Neural cell (in vitro differentiated cells): ENCODE measurements at regions not wholly inside any gene's neighbourhood (a gene's known extent, or its start where the extent isn't known, plus 50 kb on each side); places are given as distances from the start of the nearest gene placed in this dataset.

Experiments
- H2AFZ ChIP-seq: fragments of 200-600, 300-800 bp; sonication (generic), shearing (Covaris generic); 2 replicates; pipeline ENCODE4 v1.6.0; 2014; ENCODE audit warnings: low read depth, mild to moderate bottlenecking, antibody characterized with exemption, low read length, moderate library complexity
- H3F3A ChIP-seq: fragments of 200-600 bp; shearing (Covaris generic); 2 replicates; pipeline ENCODE4 v1.6.1; 2016; ENCODE audit warnings: mild to moderate bottlenecking, moderate library complexity, mixed read lengths, antibody characterized with exemption, low read length; ENCODE audit not compliant: insufficient read depth, poor library complexity, severe bottlenecking
- H3K27ac ChIP-seq: fragments of 200-600, 300-800 bp; sonication (generic), shearing (Covaris generic); 2 replicates; pipeline ENCODE4 v1.5.1; 2014; ENCODE audit warnings: mild to moderate bottlenecking, low read length, moderate library complexity
- H3K27me3 ChIP-seq: fragments of 300-800, 200-600 bp; sonication (generic), shearing (Covaris generic); 2 replicates; pipeline ENCODE4 v1.6.0; 2014; ENCODE audit warnings: mild to moderate bottlenecking, low read depth, low read length, moderate library complexity; ENCODE audit not compliant: insufficient read depth
- H3K36me3 ChIP-seq: fragments of 300-800, 200-600 bp; sonication (generic), shearing (Covaris generic); 2 replicates; pipeline ENCODE4 v1.5.1; 2014; ENCODE audit warnings: mild to moderate bottlenecking, antibody characterized with exemption, low read length, moderate library complexity; ENCODE audit not compliant: insufficient read depth
- H3K4me2 ChIP-seq: fragments of 300-800, 200-600 bp; sonication (generic), shearing (Covaris generic); 2 replicates; pipeline ENCODE4 v1.6.0; 2014; ENCODE audit warnings: mild to moderate bottlenecking, low read length
- H3K4me3 ChIP-seq: fragments of 300-800, 200-600 bp; sonication (generic), shearing (Covaris generic); 2 replicates; pipeline ENCODE4 v1.5.1; 2014; ENCODE audit warnings: mild to moderate bottlenecking, low read length, moderate library complexity
- H3K79me2 ChIP-seq: fragments of 200-600 bp; shearing (Covaris generic); replicated peaks from 2 replicates; pipeline ENCODE4 v1.6.0; 2014; ENCODE audit warnings: mild to moderate bottlenecking, low read length, moderate library complexity; ENCODE audit not compliant: insufficient read depth
- H3K9ac ChIP-seq: fragments of 300-800, 200-600 bp; sonication (generic), shearing (Covaris generic); 2 replicates; pipeline ENCODE4 v1.6.1; 2016; ENCODE audit warnings: mild to moderate bottlenecking, low read length, mixed read lengths
- H3K9me2 ChIP-seq: fragments of 200-600 bp; shearing (Covaris generic); 2 replicates; pipeline ENCODE4 v1.6.1; 2016; ENCODE audit warnings: mild to moderate bottlenecking, low read length, mixed read lengths; ENCODE audit not compliant: insufficient read depth
- H3K9me3 ChIP-seq: fragments of 200-600, 300-800 bp; sonication (generic), shearing (Covaris generic); 2 replicates; pipeline ENCODE4 v1.6.1; 2016; ENCODE audit warnings: mild to moderate bottlenecking, mixed run types, low read length, moderate library complexity, mixed read lengths
- H4K20me1 ChIP-seq: fragments of 200-600 bp; shearing (Covaris generic); 2 replicates; pipeline ENCODE4 v1.6.1; 2016; ENCODE audit warnings: mild to moderate bottlenecking, mixed run types; ENCODE audit not compliant: insufficient read depth
- EP300 ChIP-seq: fragments of 450-650 bp; conservative IDR thresholded peaks from 2 replicates; pipeline ENCODE4 v1.6.1; 2014; ENCODE audit warnings: antibody characterized with exemption, mild to moderate bottlenecking, moderate library complexity; ENCODE audit not compliant: poor library complexity, severe bottlenecking
- EZH2 ChIP-seq: fragments of 200-600, 300-800 bp; shearing (Covaris generic), sonication (generic); IDR thresholded peaks from 2 replicates; pipeline ENCODE4 v1.6.1; 2014; ENCODE audit warnings: antibody characterized with exemption, low read length, borderline replicate concordance, mild to moderate bottlenecking; ENCODE audit not compliant: insufficient read depth, poor library complexity, severe bottlenecking
- MXI1 ChIP-seq: fragments of 450-650 bp; conservative IDR thresholded peaks from 2 replicates; pipeline ENCODE4 v1.6.1; 2014; ENCODE audit warnings: antibody characterized with exemption, mild to moderate bottlenecking; ENCODE audit not compliant: poor library complexity, severe bottlenecking
- POLR2AphosphoS5 ChIP-seq: IDR thresholded peaks from 2 replicates; pipeline ENCODE4 v1.6.1; 2012
- RAD21 ChIP-seq: fragments of 450-650 bp; conservative IDR thresholded peaks from 2 replicates; pipeline ENCODE4 v1.6.1; 2014; ENCODE audit warnings: antibody characterized with exemption, mild to moderate bottlenecking, moderate library complexity
- SMC3 ChIP-seq: fragments of 450-650 bp; conservative IDR thresholded peaks from 2 replicates; pipeline ENCODE4 v1.6.1; 2014; ENCODE audit warnings: antibody characterized with exemption, mild to moderate bottlenecking, moderate library complexity; ENCODE audit not compliant: poor library complexity
- TAF1 ChIP-seq: IDR thresholded peaks from 2 replicates; pipeline ENCODE4 v1.6.1; 2012; ENCODE audit warnings: low read depth
- TF ChIP-seq, protein P1 (sequence below): fragments of 450-650 bp; IDR thresholded peaks from 2 replicates; pipeline ENCODE4 v1.5.1; 2014; ENCODE audit warnings: antibody characterized with exemption, mild to moderate bottlenecking, moderate library complexity; ENCODE audit not compliant: poor library complexity, severe bottlenecking
- TF ChIP-seq, protein P2 (sequence below): IDR thresholded peaks from 2 replicates; pipeline ENCODE4 v1.6.1; 2012; ENCODE audit warnings: borderline replicate concordance

DNA sequence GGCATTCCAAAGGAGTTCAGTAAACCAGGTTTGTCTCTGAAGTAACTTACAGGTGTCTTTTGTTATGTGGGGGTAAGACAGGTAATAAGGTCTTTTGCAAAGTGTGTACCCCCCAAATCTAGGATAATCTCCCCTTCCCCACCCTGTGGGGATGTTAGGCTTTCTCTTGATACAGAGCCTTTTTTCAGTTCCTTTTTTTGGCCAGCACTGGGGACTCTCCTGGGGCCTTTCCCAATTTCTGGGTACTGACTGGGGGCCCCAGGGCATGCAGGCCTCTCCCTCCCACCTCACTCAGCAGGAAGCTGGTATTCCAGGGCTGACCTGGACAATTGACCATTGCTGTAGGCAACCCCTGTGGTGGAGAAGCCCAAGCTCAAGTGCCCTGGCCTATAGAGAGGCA is 84.3 kb upstream of the IRX6 start:
- TF ChIP-seq, protein P1, sequence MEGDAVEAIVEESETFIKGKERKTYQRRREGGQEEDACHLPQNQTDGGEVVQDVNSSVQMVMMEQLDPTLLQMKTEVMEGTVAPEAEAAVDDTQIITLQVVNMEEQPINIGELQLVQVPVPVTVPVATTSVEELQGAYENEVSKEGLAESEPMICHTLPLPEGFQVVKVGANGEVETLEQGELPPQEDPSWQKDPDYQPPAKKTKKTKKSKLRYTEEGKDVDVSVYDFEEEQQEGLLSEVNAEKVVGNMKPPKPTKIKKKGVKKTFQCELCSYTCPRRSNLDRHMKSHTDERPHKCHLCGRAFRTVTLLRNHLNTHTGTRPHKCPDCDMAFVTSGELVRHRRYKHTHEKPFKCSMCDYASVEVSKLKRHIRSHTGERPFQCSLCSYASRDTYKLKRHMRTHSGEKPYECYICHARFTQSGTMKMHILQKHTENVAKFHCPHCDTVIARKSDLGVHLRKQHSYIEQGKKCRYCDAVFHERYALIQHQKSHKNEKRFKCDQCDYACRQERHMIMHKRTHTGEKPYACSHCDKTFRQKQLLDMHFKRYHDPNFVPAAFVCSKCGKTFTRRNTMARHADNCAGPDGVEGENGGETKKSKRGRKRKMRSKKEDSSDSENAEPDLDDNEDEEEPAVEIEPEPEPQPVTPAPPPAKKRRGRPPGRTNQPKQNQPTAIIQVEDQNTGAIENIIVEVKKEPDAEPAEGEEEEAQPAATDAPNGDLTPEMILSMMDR = no peak
- TF ChIP-seq MXI1 = no peak
- TF ChIP-seq SMC3 = no peak
- TF ChIP-seq, protein P2, sequence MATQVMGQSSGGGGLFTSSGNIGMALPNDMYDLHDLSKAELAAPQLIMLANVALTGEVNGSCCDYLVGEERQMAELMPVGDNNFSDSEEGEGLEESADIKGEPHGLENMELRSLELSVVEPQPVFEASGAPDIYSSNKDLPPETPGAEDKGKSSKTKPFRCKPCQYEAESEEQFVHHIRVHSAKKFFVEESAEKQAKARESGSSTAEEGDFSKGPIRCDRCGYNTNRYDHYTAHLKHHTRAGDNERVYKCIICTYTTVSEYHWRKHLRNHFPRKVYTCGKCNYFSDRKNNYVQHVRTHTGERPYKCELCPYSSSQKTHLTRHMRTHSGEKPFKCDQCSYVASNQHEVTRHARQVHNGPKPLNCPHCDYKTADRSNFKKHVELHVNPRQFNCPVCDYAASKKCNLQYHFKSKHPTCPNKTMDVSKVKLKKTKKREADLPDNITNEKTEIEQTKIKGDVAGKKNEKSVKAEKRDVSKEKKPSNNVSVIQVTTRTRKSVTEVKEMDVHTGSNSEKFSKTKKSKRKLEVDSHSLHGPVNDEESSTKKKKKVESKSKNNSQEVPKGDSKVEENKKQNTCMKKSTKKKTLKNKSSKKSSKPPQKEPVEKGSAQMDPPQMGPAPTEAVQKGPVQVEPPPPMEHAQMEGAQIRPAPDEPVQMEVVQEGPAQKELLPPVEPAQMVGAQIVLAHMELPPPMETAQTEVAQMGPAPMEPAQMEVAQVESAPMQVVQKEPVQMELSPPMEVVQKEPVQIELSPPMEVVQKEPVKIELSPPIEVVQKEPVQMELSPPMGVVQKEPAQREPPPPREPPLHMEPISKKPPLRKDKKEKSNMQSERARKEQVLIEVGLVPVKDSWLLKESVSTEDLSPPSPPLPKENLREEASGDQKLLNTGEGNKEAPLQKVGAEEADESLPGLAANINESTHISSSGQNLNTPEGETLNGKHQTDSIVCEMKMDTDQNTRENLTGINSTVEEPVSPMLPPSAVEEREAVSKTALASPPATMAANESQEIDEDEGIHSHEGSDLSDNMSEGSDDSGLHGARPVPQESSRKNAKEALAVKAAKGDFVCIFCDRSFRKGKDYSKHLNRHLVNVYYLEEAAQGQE = no peak
- no peak for TF ChIP-seq TAF1
- H2AFZ ChIP-seq = no peak overlapping the region
- H3K36me3 ChIP-seq = no peaks in the 10 kb centered on the region

DNA sequence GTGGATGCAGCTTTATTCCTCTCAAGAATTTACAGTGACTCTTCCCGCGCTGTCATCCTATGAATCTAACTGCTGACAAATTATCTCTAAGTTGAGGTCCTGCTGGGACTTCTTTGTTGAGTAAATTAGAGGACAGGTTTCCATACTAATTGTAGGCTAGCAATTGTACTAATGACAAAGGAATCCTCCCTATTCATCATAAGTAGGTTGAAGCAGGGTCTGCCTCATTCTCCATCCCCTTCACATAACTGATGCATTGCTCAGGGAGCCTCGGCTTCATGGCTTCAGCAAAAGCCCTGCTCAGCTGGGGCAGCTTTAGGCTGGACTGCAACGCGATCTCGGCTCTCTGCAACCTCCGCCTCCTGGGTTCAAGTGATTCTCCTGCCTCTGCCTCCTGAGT is 83.1 kb upstream of the IRX6 start:
- no peaks in the 10 kb centered on the region for H3K9me3 ChIP-seq
- no peak overlapping the region for H3K27ac ChIP-seq
- no peaks in the 10 kb centered on the region for H3K36me3 ChIP-seq
- H3F3A ChIP-seq = no peaks in the 10 kb centered on the region
- H3K4me3 ChIP-seq = no peak overlapping the region
- H3K79me2 ChIP-seq = no peaks in the 10 kb centered on the region
- no peaks in the 10 kb centered on the region for H4K20me1 ChIP-seq
- TF ChIP-seq RAD21 (no peak), POLR2AphosphoS5 (no peak), SMC3 (no peak), EP300 (no peak), TAF1 (no peak), MXI1 (no peak), EZH2 (no peak)
- TF ChIP-seq, protein P2 = no peak
- TF ChIP-seq, protein P1 = no peak
- H2AFZ ChIP-seq = no peak overlapping the region
- no peak overlapping the region for H3K4me2 ChIP-seq
- no peaks in the 10 kb centered on the region for H3K9me2 ChIP-seq
- no peaks in the 10 kb centered on the region for H3K27me3 ChIP-seq
- H3K9ac ChIP-seq = no peak overlapping the region

More for the DNA sequence above, 84.3 kb upstream of the IRX6 start:
- Histone ChIP-seq H3K27me3 (no peaks in the 10 kb centered on the region), H3K79me2 (no peaks in the 10 kb centered on the region), H3K9me2 (no peaks in the 10 kb centered on the region), H3K4me3 (no peak overlapping the region), H3K27ac (no peak overlapping the region), H4K20me1 (no peaks in the 10 kb centered on the region), H3K9ac (no peak overlapping the region), H3F3A (no peaks in the 10 kb centered on the region), H3K9me3 (no peaks in the 10 kb centered on the region), H3K4me2 (no peak overlapping the region)
